ENCODE measurements at regions not wholly inside any gene's neighbourhood (a gene's known extent, or its start where the extent isn't known, plus 50 kb on each side); places are given as distances from the start of the nearest gene placed in this dataset.
A peak's percentile ranks its signal among the peaks of the same experiment; 100 is the strongest.

DNA sequence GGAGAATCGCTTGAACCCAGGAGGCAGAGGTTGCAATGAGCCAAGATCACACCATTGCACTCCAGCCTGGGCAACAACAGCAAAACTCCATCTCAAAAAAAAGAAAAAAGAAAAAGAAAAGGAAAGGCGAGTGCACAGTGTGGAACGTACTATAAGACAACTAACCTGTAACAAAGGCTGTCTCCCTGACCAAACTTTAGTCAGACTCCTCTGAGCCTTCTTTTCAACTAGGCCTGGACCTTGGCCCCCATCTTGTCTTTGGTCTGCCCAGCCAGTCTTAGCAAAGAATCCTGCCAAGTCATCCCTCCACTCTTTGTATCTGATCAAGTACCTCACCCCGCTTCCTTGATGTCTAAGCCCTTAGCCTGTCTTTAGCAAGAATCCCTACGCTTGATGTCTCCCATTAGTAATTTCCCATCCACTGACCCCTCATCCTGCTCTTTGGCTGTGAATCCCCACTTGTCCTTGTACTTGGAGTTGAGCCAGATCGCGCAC is 68.9 kb upstream of the KDM7A start:
- no peak for DNase-seq (ENCODE audit: extremely low read depth in 1 of 11, low read depth in 9 of 11, low spot score in 4 of 11)

DNA sequence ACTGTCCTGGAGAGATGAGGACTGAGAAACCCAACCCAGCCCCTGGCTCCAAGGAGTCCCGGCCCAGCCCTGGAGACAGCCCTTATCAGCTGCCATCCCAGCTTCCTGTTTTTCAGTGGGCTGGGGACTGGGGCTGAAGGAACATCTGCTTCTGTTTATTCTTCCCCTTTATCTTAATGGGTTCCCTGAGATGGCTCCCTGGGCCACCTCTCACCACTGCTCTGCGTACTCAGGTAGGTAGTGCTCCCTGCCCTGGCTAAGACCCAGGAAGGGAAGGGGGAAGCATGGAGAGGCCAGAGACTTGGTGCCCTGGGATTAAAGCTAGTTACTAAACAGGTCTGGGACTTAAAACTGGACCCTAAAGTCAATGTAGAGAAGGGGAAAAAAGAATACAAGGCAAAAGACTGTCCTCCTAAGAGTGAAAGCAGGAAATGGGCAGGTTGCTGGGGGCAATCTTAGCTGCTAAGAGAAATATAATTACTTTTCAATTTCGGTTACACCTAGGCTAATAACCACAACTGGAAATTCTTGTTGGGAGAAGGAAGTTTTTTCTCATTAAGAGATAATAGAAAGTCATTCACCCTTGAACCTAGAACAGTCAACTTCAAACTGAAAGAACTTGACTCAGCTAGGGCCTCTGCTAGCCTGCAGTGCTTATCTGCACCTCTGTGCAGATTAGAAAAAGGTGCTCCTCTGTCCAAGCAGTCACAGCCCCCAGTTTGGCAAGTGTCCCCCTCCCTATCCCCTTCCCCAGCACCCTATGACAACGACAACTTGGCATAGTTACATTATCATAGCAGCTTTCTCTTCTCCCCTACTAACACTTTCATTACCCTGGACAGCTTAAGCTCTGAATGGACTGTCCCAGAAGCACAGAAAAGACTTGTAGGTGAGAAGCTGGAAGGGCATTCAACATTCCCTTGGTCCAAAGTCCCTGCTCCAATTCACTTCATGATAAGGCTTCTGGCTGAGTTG is 65.6 kb upstream of the KDM7A start:
- DNase-seq (ENCODE audit: extremely low read depth in 1 of 11, low read depth in 9 of 11, low spot score in 4 of 11), result no peak

DNA sequence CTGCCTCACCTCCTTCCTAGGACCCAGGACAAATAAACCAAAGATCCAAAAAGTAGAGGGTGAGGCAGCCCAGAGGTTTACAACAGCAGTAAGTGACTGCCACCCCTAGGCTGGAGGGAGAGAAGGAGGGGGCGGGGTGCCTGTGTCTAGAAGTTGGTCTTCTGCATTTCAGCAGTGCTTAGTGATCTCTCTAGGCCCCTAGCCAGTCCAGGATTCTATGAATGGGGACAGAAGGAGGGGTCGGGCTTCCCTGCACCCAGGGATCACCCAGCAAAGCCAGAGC is 62.8 kb upstream of the KDM7A start:
- no peak for DNase-seq (ENCODE audit: extremely low read depth in 1 of 11, low read depth in 9 of 11, low spot score in 4 of 11)

DNA sequence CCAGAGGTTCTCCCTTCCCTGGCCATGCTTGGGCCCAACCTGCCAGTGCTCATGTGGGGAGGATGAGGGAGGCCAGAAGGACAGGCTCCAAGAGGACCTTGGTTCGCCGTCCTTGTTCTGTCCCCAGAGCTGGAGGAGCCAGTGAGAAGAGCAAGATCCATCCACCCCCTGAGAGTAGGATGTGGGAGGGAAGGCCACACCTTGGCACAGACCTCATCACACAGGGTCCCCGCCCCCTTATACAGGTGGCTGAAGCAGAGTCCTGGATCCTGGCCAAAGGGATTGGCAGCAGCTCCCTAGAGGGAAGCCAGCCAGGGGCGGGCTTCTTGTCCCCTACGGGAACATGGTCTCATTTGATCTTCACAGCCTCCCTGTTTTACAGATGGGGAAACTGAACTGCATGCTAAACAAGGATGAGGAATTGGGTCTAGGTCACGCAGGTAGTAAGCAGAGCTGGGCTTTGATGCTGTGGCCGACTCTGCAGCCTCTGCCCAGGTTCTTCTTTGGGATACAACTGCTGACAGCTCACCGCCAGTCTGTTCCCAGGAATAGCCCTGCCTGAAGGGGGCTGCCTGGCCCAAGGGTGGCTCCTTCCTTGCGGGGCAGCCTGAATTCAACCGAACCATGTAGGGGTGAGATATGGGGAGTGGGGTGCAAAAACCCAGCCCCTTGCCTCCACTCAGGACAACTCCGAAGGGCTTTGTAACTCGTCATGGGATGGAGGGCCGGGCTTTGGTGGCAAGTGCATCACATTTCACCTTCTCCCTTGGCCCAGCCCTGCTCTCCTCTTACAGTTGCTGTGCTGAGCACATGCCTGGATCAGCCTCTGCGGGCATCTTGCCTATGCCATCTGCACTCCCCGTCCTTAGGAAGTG is 62.2 kb upstream of the KDM7A start:
- no peak for DNase-seq (ENCODE audit: extremely low read depth in 1 of 11, low read depth in 9 of 11, low spot score in 4 of 11)

DNA sequence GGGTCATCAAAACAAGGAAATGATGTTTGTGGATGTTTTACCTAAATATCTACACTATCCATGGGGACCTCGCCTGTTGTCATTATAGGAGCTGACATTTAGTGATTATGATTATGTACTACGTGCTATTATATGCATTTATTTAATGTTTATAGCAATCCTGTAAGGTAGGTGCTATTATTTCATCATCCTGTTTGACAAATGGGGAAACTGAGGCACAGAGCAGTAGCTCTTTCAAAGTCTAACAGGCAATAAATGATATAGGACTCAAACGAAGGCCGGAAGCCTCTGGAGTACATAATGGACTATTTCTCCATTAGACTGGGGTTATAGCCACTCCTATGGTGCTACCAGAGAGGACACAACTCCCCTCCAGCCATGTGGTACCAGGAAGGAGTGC is 60.6 kb upstream of the KDM7A start:
- no peak for DNase-seq (ENCODE audit: extremely low read depth in 1 of 11, low read depth in 9 of 11, low spot score in 4 of 11)

DNA sequence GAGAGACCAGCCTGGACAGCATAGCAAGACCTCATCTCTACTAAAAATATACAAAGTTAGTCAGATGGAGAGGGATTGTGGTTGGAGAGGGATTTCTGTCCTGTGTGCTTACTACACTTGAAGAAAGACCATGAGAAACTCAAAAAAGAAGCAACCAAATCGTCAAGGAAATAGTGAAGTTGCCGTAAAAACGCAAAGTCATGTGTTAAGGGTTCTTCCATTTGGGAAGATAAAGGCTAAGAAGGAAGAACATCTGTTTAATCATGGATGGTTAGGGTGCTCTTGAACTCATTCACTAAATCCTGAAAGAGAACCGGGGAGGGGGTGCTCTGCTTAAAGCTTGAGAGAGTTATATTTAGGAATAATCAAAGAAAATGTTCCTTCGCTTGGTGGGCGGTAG is 59.8 kb upstream of the KDM7A start:
- DNase-seq (ENCODE audit: extremely low read depth in 1 of 11, low read depth in 9 of 11, low spot score in 4 of 11), result no peak

DNA sequence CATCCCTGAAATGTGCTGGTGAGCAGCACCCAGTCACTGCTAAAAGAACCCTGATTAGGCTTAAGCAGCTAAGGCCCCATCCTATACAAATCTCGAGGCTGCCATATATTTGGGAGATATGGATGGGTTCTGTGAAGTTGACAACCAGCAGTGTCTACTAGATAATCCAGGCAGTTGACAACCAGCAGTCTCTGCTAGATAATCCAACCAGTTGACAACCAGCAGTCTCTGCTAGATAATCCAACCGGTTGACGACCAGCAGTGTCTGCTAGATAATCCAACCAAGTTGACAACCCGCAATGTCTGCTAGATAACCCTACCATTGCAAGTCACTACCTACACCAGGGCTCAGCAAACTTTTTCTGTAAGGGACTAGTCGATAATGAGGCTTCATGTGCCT is 58.3 kb upstream of the KDM7A start:
- no peak for DNase-seq (ENCODE audit: extremely low read depth in 1 of 11, low read depth in 9 of 11, low spot score in 4 of 11)

DNA sequence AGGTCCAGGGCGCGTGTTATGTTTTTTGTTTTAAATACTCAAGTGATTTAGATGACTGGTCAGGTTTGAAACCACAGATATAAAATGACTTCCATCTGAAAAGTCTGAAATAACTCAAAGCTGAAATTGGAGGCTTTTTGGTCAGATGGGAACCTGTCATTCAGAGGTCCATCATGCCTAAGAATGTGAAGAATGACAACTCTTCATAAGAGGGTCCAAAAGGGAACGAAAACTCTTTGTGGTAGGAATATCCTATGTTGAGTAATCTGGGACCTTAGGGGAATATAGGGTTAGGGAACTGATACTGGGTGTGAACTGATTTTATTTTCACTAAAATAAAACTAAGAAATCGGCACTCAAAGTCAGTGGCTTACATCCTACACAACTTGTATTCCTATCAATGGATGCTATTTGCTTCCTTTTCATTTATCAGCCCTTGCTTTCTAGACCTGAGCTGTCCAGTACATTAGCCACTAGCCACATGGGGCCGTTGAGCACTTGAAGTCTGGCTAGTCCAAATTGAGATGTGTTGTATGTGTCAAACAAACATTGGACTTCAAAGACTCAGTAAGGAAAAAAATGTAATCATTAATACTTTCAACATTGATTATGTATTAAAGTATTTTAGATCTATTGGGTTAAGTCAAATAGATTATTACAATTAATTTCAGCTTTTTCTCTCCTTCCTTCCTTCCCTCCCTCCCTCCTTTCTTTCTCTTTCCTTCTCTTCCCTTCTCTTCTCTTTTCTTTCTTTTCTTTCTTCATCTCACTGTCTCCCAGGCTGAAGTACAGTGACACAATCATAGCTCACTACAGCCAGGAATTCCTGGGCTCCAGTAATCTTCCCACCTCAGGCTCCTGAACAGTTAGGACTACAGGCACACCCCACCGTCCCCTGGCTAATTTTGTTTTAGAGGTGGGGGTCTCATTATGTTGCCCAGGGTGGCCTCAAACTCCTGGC is 56.5 kb upstream of the KDM7A start:
- no peak for DNase-seq (ENCODE audit: extremely low read depth in 1 of 11, low read depth in 9 of 11, low spot score in 4 of 11)

DNA sequence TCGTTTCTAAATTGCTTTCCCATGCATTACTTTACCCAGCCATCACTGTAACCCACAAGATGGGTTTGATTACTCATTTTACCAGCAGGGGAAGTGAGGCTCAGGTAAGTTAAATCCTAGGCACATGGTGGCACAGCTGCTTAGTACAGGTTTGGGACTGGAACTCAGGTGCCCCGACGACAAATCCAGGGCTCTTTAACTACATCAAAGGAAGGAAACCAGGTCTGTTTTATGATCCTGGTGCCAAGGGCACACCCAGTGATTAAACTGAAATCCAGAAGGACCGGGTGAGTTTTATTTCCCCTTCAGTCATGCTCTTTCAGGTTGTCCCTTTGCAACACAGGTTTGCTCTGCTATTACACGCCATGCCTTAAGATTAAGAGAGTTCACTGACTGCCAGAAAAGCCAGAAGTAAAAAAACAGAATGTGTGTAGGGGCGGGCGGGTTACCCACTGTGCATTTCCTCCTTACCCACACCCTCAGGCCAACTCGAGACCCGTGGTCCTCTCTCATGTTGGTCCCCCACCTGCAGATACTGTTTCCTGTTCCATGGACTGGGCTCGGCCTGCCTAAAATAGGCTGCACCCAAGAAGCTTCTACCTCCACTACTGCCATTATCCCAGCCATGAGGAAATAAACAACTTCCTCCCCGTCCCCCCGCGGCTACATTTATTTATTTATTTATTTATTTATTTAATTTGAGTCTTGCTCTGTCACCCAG is 55.1 kb upstream of the KDM7A start:
- no peak for DNase-seq (ENCODE audit: extremely low read depth in 1 of 11, low read depth in 9 of 11, low spot score in 4 of 11)

DNA sequence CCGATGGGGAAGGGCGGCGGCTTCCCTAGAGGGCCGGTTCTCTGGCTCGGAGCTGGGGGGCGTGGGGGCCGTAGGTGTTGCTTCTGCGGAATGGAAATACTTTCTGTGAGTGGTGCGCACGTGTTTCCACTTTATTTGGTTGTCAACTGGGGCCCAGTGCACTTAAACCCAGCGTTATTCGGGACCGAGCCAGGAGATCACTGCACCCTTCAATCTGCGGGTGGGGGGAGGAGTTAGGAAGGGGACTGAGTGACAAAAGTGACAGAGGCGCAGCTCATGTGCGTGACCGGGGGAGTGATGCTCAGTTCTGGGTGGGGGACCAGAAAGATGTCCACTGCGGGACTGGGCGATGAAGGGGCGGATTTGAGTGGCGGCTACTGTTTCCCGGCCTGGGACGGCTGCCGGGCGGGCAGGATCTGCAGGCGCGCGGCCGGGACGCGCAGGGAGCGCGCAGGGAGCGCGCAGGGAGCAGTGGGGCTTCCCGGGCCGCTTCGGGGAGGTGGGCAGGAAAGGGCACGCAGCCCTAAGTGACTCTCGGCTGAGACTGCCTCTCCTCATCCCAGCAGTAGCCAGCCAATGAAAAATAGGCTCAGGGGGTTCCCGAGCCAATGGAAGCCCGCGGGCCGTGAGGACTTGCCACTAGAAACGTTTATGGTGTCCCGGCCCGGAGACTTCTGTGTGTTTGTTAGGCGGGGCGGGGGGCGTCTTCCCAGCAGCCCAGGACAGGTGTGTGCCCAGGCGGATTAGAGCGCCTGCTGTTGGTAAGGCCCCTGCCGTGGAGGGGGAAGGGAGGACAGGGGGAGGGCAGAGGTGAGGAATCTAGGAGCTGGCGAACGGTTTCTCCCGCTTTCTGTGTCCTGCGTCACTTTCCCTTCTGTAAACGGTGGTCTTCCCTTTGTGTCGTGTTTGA is 54.3 kb upstream of the KDM7A start:
- DNase-seq (ENCODE audit: extremely low read depth in 1 of 11, low read depth in 9 of 11, low spot score in 4 of 11), result peak in 1 of 11 donors; percentile 51

DNA sequence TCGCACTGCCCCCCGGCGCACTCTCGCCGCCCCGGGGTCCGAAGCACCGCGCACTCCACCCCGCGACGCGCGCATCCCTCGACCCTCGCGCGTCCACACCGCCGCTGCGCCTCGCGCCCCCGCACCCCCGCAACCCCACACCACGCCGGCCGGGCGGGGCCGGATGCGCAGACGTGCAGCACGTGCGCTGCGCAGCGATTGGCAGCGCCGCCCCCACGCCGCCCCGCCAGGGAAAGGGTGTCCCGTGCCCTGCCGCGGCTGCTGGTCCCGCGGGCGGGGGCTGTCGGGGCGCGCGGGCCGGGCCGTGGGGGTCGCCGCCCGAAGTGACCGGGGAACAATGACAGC is 53.7 kb upstream of the KDM7A start:
- DNase-seq (ENCODE audit: extremely low read depth in 1 of 11, low read depth in 9 of 11, low spot score in 4 of 11), result no peak

DNA sequence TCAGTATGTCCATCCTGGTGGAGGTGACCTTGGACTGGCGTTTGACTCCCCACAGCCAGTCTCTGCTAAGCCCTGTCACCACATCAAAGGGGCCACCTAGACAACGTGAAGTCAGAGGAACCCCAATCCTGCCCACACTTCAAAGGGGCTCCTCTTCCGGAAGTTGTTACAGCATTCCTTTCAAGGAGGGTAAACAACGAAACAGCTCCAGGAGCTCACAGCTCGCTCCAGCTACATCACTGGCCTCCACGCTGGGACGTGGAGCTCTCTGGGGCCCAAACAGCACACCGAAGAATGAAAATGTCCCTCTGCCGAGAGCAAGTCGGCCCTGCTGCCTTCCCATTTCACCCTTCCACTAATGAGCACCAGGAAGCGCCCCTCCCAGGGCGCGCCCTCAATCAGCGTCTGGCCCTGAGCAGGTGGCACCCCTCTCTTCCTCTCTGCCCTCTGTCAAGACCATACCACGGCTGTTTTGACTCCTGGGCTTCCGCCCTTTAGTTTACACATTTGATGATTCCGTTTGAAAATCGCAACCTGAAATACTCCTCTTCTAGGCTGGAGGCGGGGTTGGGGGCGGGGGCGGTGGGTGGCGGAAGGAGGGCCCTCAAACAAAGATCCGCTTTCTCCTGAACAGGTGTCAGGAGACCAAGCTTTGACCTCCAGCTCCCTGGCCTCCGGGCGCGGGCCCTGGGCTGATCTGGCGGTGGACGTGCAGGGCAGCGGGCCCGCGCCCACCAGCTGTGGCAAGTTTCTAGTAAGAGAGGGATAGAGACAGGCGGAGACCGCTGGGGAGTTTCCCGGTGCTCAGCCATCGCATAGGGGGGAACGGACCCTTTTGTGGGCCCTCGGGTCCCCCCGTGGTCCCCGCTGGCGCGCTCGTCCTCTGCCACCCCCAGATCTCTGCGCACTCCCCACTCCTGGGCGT is 53.1 kb upstream of the KDM7A start:
- DNase-seq (ENCODE audit: extremely low read depth in 1 of 11, low read depth in 9 of 11, low spot score in 4 of 11), result no peak

DNA sequence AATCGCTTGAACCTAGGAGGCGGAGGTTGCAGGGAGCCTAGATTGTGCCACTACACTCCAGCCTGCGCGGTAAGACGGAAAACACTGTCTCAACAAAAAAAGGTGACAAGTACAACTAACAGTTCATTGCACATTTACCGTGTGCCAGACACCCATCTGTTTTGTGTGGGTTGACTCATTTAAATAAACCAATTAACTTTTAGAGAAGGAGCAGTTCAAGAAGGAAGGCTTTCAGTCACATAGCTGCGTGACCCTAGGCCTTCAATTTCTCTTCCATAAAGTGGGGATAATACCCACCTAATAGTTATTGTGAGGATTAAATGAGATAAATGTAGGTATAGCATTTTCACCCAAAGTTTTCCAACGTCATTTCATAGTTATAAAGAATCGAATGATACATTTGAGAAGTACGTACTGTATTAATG is 52.3 kb upstream of the KDM7A start:
- no peak for DNase-seq (ENCODE audit: extremely low read depth in 1 of 11, low read depth in 9 of 11, low spot score in 4 of 11)
